NCI-H524 treated with DMSO at 0.1 percent for 48 hours (cell line): ENCODE measurements at regions not wholly inside any gene's neighbourhood (a gene's known extent, or its start where the extent isn't known, plus 50 kb on each side); places are given as distances from the start of the nearest gene placed in this dataset.

Source experiments
- DNase-seq: peaks from one replicate; lab custom pipeline; 2025; lab: John Stamatoyannopoulos, UW

DNA sequence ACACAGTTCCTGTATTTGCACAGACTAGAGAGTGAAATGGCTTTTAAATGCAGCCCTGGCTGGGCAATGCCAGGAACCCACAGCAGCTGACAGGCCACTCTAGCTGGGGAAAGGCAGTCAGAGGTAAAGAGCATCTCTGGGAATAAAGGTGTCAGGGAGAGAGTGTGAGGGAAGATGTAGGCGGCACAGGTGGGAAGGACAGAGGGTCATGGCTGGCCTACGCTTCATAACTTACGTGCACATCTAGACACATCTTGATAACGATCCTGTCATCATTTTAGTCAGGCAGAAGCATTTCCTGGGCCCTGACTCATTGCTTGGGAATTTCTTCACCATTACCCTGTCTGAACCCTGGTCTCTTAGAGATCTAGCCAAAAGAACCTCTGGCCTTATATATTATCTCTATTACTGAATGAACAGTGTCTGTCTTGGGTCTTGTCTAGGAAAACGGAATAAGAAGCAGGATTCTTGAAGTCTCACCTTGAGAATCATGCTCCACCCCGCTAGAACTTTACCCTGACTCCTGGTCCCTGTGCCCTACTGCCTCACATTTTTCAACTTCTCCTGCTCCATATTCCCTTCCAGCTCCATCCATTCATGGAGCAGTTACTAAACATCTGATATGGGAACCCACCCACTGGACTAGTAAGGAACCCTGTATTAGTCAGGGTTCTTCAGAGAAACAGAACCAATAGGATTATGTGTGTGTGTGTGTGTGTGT lies 106.4 kb upstream of the ELL2 start:
- DNase-seq = no peak

DNA sequence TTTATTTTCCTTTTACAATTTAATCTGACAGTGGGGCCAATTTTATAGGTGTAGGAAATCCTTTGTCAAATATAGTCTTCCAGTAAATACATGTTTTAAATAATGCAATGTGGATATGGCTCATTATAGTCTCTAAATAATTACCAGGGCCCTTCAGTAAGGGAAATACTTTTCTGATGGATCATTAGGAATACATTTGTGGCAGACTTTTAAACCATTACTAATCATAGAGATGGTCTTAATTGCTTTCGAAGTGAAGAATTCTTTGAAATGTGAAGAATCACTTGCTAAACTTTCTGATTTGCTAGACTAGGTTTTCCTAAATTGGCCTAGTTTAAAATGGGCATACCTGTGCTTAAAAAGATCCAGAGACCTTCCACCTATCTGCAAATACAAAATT lies 105.6 kb upstream of the ELL2 start:
- no peak for DNase-seq

DNA sequence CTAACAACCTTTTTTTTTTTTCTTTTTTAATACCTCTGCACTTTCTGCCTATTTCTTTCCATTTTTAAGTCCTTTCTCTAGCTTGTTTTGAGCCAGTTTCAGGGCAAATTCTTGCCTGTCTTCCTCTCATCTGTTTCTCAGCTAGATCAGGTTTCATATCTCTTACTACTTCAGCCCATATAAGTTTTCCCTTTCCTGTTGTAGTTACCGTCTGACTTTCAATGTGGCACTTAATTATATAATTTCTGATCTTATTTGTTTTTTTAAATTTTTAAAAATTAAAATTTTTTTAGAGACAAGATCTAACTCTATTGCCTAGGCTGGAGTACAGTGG lies 104.7 kb upstream of the ELL2 start:
- DNase-seq = no peak

DNA sequence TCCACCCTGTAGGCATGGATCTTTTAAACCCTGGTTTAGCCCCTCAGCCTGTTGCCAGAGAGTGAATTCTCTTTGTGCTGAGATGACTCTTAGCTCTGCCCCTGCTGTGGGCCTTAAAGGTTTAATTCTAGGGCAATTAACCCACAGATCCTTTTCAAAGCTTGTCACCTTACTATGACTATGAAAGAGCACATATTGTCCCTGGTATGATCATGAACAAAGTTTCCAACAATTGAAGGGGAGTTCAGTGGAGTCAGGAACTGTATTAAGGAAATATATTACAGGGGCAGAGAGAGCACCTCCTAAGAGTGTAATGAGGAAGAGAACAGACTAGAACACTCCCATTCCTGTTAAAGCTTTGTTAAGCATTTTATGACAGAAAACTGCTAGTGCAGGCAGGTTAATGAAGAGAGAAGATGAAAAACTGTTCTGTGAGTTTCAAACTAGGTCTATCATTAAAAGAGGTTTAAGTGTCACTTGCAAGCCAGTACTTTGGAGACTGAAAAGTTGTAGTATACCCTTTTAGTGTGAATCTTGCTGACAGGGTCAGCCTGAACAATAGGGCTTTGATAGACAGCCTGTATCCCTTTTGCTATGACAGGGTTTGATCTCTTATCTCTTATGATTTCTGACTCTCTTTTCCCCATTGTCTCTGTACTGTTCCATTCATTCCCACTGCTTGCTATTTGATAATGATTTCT lies 104.2 kb upstream of the ELL2 start:
- no peak for DNase-seq

DNA sequence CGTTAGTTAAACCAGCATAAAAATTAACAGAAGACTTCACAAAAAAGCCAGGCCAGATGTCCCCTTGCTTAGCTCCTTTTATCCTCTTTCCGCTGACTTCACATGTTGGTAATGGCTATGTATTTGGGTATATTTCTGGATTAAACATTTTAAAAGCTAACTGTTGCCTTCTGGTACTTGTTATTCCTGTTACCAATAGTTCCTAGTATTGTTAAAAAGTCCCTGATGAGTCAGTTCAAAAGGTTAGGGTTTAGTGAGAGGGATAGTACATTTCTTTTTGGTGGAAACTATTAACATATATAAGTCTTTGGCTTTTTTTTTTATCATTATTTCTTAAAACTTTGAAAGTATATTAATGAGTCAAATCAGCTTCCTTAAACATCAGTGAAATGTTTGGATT lies 103.2 kb upstream of the ELL2 start:
- no peak for DNase-seq

DNA sequence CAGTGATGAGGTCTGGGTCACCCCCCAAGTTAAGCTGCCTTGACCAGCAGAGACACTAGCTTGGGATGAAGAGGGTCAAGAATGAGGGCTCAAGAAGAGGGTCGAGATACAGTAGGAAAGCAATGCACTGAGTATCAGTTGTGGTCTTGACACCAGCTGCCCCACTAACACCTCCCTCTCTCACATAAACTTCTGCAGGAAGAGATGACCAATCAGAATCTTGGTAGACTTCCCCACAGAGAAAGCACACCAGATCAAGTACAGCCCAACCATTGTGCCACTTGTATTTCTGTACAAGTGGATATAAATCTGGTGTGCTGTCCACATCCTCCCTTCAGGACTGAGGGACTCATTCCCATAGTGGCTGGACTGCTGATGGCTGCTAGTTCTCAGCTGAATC lies 101.2 kb upstream of the ELL2 start:
- DNase-seq = no peak

DNA sequence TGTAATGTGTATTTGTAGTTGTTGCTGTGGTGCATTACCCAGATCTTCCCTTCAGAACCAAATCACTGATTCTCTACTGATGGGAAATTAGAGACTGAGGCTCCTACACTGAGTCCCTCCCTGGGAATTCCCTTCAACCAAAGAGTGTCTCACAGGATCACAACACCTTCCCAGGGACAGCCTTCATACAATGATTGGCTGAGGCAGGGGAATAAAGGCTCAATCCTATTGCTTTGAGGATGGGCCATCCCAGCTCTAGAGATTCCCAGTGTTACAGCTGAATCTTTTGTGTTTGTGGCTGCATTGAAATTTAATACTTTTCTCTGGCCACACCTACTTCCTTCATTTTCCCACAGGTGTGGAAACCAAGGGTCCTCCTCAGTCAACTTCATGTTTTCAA lies 96.4 kb upstream of the ELL2 start:
- DNase-seq = no peak

DNA sequence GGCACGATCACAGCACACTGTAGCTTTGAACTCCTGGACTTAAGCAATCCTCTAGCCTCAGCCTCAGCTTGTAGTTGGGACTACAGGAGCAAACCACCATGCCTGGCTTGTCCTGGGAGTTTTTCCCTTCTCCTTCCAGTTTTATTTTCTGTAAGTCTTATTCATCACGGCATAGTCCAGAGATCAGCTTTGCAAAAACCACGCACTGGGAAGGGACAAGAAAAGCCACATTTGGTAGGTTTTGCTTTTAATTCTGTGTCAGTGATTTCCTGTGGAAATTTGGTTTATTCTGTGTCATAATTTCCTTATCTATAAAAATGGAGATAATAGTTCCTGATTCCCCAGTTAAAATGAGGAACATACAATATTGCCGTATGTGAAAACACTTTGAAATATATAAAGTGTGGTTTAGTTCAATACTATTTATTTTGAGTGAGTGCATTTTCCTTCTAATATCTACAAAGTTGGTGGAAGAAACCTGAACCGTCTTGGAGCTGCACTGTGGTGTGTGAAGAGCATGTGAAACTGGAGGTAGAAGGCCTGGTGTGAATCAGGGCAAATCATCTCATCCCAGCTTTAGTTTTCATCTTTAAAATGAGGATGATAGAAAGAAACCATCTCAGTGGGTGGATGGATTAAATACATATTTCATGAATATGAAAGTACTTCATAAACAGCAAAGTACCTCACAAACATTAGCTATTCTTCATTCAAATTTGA lies 92.8 kb upstream of the ELL2 start:
- no peak for DNase-seq

DNA sequence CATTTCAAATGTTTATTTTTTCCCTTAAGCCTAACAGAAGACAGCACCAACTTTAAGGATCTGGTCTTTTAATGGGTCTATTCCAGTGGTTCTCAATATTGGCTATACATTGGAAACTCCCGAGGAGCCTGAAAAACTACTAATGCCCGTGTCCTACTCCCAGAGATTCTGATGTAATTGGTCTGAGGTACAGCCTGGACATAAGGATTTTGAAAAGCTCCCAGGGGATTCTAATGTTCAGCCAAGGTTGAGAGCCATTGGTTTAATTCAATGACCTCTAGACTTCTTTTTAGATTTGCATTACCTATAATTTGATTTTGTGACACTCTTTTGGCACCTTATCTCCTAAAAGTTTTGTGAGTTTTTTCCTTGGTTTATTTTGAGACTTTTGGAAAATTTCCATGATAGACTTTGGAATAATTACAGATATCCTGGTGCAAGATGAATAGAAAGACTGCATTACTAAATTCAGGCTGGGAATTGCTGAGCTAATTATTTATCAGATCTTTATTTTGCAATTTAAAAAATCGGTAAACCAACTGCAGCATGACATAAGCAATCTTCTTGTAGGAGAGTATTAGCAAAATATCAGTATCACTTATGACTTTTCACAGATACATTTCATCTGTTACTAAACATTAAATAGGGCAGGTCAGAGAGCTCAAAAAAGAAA lies 91.5 kb upstream of the ELL2 start:
- no peak for DNase-seq

DNA sequence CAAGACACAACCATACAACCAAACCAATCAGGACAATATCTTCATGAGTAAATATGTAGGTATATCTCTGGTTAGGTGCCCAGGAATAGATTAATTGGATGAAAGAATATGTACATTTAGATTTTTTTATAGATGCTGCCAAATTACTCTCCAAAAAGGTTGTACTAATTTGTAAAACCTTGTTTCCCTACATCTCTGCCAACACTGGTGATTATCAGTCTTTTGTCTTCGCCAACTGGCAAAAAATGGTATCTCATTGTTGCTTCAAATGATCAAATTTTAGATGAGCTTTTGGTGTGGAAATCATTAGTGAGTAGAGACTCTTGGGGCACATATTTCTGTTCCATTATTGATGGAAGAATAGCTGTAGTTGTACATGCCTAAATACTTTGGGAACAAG lies 90.7 kb upstream of the ELL2 start:
- DNase-seq = no peak

DNA sequence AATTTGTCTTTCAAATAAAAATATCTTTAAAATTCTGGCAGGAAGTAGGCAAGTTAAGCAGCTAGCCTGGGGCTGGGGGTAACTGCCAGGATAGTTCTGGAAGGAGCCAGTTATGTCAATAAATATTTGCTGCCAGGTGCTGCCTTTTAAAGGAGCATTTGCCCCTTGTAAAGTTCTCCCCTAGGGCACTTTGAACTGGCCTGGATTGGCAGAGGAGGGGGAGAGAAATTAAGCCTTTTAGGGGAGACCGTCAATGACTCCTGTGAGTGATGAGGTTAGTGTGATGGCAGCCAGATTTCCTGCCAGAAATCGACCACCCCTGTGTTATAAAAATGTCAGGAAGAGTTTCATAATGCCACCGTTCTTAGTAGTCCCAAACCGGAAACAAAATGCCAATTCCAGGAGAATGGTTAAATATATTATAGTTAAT lies 89.8 kb upstream of the ELL2 start:
- no peak for DNase-seq

DNA sequence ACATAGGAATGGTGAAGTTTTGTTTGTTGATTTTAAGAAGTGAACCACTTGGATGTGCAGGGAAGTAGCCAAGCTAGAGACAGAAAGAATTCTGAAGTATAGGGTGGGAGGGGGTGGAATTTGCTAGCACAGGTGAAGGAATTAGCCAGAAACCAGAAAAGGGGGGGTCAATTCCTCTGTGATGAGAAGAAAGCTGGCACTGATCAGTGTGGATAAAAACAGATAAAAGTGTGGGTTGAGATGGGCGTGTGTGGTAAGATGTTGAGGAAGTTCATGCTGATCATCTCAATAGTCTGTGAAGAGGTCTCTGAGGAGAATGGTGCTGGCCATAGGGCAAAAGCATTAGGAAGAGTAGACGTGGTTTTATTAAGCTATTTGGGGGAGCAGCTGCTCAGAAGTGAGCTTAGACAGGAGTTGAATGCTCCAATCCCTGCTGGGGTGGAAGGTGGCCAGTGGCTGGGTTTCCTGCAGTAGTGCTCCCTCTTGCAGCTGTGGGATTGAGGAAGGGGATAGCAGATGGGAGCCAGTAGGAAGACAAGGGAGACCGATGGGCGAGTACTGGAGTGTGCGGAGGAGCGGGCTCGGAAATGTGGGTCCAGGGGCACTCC lies 88.7 kb upstream of the ELL2 start:
- DNase-seq = no peak

DNA sequence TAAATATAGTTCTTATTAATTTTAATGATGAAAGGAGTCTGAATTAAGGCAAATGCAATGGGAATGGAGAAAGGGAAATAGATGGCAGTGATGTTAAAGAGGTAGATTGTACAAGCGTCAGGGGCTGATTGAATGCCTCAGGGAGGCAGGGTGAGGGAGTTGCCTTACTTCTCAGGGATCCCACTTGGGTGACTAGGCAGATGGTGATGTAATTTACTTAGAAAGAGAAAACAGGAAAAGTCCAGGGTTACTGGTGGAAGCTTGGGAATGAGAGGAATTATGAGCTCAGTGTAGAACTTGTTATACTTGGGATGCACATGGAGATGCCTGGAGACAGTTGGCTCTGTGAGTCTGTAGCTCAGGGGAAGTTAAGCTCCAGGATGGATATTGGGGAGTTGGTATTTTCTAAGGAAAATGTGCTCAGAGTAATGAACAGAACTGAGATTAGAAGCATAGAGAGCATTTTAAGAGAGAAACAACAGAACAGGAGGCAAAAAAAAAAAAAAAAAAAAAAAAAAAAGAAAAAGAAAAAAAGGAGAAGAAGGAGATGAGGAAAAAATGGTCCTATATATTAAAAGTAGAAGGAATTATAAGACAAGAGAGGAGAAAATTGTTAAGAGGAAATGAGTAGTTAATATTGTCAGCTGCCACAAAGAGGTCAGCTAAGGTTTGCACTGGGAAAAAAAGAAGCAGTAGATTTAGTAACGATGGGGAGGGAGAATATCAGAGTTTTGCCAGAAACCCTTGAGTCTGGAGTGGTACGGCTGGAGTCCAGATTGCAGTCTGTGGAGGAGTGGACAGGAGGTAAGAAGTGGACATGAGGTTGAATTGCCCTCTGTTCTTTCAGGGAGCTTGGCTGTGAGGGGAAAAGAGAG lies 88.0 kb upstream of the ELL2 start:
- DNase-seq = no peak

DNA sequence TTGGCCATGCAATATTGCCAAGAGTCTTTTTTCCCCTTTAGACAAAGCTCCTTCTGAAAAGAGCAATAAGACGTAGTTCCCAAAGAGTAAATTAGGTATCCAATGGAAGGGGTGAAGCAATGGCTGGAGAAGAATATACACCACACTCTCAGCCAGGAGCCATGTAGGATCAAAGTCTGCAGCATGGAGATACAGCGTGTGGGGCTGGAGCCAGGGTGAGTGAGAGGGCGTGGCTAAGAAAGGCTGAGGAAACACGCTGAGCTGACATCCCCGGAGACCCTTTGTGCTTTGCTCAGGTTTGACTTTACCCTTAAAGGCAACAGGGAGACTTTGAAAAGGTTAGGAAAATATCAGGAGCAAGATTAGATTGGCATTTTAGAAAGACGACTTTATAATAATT lies 87.1 kb upstream of the ELL2 start:
- no peak for DNase-seq

DNA sequence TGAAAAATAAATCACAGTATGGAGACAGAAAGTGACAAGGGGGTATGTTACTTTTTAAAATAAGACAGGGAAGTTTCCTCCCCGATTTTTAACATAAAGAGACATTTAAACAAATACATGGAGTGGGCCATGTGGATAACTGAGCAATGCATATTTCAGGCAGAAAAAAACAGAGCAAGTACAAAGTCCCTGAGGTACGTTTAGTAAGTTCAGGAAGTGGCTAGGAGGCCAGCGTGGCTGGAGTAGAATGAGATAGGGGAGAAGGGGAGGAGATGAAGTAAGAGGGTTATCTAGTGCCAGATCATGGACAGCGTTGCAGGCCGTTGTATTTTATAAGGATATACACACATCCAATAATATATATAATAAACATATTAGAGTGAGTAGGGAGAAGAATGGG lies 84.2 kb upstream of the ELL2 start:
- DNase-seq = no peak

DNA sequence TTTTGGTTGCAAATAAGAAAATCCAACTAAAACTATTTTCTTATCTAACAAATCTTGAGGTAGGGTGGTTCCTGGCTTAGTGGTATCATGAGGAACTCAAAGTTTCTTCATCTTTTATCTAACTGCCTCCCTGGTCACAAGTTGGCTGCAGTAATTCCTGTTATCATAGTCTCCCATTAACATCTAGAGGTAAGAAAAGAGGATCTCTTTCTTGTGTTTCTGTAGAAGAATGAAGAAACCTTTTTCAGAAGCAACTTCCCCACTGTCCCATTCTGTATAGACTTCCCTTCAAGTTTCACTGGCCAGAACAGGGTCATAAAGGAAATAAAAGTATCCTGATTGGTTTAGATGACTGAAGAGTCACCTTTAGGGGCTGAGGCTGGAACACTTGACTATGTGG lies 81.8 kb upstream of the ELL2 start:
- DNase-seq = no peak

DNA sequence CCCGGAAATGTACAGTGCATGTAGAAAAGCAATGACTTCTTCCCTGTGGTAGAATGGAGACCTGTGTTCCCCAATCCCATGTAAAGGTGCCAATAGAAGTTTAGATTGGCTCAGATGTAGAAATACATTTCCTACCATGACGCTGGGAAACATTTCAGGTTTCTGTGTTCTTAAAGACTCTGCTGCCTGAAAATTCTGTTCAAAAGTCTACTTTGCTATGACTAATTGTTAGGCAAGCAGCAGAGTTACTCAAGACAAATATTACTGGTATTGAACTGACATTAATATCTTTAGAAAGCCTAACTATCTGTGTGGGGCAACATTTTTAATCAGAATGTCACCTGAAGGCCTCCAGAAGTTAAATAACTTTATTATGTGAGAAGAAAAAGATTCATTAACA lies 75.5 kb upstream of the ELL2 start:
- no peak for DNase-seq

DNA sequence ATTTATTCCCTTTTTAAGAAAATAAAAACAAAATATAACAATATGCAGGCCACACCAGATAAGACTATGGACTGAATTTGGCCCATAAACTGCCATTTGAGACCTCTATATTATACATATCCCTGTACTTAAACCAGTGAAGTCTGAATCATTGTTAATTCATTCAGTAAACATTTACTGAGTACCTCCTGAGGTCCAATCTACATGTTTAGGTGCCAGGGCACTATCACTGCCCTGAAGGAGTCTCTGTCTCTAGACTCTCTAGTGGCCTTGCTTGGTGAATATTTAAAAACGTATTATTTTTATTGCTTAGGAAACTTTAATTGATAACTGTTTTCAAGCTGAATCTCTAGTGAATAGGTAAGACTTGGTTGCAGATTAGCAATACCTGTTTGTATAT lies 74.7 kb upstream of the ELL2 start:
- no peak for DNase-seq

DNA sequence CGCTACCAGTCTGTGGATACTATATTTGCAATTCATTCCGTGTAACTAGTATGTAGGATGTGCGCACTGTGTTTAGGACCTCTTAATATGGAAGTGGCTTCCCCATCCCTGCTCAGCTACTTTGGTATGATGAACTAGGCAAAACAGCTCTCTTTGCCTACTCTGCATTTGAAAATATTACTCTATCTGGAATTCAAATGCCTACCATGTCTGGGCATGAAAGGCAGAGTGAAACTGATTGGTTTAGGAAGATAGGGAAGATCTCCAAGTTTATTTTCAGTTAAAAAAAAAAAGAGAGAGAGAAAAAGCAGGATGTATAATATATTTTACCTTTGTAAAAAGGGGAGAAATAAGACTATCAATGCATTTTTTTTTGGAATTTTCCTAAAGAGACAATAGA lies 74.1 kb upstream of the ELL2 start:
- DNase-seq = no peak

DNA sequence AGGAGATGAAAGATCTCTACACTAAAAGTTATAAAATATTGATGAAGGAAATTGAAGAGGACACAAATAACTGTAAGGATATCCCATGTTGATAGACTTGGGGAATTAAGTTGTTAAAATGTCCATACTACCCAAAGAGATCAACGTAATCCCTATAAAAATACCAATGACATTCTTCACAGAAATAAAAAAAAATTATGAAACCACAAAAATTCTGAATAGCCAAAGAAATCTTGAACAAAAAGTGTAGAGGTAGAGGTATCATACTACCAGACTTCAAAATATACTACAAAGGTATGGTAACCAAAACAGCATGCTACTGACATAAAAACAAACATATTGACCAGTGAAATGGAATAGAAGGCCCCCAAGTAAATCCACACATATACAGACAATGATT lies 71.5 kb upstream of the ELL2 start:
- DNase-seq = no peak

DNA sequence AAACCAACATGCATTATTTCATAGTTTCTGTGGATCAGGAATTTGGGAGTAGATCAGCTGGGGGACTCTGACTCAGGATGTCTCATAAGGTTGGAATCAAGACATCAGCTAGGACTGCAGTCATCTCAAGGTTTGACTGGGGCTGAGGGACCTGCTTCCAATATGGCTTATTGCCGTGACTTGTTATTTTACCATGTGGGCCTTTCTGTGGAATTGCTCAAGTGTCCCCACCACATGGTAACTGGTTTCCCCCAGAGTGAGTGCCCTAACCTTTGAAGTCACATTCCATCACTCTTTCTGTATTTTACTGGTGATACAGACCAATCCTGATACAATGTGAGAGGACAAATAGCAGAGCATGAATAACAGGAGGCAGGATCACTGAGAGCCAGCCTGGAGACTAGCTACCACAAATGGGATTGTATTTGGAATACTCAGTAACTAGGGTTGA lies 70.2 kb upstream of the ELL2 start:
- no peak for DNase-seq
